LNCaP clone FGC (cell line): ENCODE measurements at regions not wholly inside any gene's neighbourhood (a gene's known extent, or its start where the extent isn't known, plus 50 kb on each side); places are given as distances from the start of the nearest gene placed in this dataset.

ENCODE experiments used
- DNase-seq: peaks from one replicate; pipeline ENCODE4 v3.0.0-alpha.2; 2011; ENCODE audit warnings: low read depth
- H3K4me3 ChIP-seq: 2 replicates; pipeline ENCODE4 v1.5.1; 2011; ENCODE audit warnings: mild to moderate bottlenecking, low read depth, low read length, control low read depth
- TF ChIP-seq, protein P1 (sequence below): IDR thresholded peaks from 2 replicates; pipeline ENCODE4 v1.5.1; 2012; ENCODE audit warnings: mild to moderate bottlenecking; ENCODE audit not compliant: control insufficient read depth, insufficient read depth; ENCODE audit errors: extremely low read depth

DNA sequence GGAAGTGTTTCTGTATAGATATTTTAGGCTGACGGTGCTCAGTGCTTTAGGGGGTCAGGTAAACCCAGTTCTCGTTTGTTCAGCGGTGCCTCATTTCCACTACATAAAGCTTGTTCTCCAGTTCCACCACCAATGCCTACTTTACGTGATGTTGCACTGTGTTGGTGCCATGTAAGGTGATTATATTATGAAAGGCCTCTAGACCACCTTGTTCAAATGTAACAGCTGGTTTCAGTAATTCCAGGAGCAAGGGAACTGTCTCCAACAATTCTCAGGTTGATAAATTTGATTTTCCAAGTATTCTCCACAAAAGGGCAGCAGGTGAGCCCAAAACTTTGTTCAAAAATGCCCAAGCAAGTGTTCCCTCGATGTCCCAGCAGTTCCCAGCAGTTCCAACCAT lies 83.7 kb upstream of the SEPTIN5 start:
- DNase-seq, result no peak
- no peak overlapping the region for H3K4me3 ChIP-seq
- TF ChIP-seq, protein P1, sequence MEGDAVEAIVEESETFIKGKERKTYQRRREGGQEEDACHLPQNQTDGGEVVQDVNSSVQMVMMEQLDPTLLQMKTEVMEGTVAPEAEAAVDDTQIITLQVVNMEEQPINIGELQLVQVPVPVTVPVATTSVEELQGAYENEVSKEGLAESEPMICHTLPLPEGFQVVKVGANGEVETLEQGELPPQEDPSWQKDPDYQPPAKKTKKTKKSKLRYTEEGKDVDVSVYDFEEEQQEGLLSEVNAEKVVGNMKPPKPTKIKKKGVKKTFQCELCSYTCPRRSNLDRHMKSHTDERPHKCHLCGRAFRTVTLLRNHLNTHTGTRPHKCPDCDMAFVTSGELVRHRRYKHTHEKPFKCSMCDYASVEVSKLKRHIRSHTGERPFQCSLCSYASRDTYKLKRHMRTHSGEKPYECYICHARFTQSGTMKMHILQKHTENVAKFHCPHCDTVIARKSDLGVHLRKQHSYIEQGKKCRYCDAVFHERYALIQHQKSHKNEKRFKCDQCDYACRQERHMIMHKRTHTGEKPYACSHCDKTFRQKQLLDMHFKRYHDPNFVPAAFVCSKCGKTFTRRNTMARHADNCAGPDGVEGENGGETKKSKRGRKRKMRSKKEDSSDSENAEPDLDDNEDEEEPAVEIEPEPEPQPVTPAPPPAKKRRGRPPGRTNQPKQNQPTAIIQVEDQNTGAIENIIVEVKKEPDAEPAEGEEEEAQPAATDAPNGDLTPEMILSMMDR, result no peak

- TF ChIP-seq, protein P1, result peak; percentile 32; the same call in 1 of the 2 replicates
- DNase-seq, result no peak
- H3K4me3 ChIP-seq, result no peak overlapping the region
Observed at GRCh38 chr22:19631899-19632667, 82.2 kb upstream of the SEPTIN5 start.

- no peak overlapping the region for H3K4me3 ChIP-seq
- DNase-seq, result no peak
- TF ChIP-seq, protein P1, result no peak
Observed at GRCh38 chr22:19632668-19633148, 81.6 kb upstream of the SEPTIN5 start.

- DNase-seq, result no peak
- H3K4me3 ChIP-seq, result no peak overlapping the region
- TF ChIP-seq, protein P1, result no peak
Observed at GRCh38 chr22:19634226-19634975, 79.9 kb upstream of the SEPTIN5 start.

DNA sequence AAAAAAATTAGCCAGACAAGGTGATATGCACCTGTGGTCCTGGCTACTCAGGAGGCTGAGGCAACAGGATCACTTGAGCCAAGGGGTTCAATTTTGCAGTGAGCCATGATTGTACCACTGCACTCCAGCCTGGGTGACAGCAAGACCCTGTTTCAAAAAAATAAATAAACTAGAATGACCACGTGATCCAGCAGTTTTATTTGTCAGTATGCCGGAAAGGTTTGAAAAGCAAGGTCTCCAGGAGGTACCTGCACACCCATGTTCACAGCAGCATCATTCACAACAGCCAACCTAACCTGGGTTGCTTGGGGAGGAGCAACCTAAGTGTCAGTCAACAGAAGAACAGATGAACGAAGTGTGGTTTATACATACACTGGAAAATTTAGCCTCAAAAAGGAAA lies 78.7 kb upstream of the SEPTIN5 start:
- no peak overlapping the region for H3K4me3 ChIP-seq
- DNase-seq, result no peak
- TF ChIP-seq, protein P1, result no peak

GRCh38 chr22:19636696-19637407 lies 77.5 kb upstream of the SEPTIN5 start:
- TF ChIP-seq, protein P1, result no peak

More at GRCh38 chr22:19636696-19637407, 77.5 kb upstream of the SEPTIN5 start:
- H3K4me3 ChIP-seq, result no peak overlapping the region
- DNase-seq, result no peak
